GM12865 (cell line): ENCODE measurements at regions not wholly inside any gene's neighbourhood (a gene's known extent, or its start where the extent isn't known, plus 50 kb on each side); places are given as distances from the start of the nearest gene placed in this dataset.

Experiments used
- DNase-seq: peaks from one replicate; pipeline ENCODE4 v3.0.0; 2010; ENCODE audit warnings: low read depth
- H3K4me3 ChIP-seq: 2 replicates; pipeline ENCODE4 v1.5.1; 2011; ENCODE audit warnings: mild to moderate bottlenecking, low read depth, low read length, control low read depth
- TF ChIP-seq, protein P1 (sequence below): IDR thresholded peaks from 2 replicates; pipeline ENCODE4 v1.5.1; 2011; ENCODE audit warnings: low read length, control low read depth, low read depth, inconsistent platforms; ENCODE audit not compliant: insufficient read depth; ENCODE audit errors: missing control alignments

DNA sequence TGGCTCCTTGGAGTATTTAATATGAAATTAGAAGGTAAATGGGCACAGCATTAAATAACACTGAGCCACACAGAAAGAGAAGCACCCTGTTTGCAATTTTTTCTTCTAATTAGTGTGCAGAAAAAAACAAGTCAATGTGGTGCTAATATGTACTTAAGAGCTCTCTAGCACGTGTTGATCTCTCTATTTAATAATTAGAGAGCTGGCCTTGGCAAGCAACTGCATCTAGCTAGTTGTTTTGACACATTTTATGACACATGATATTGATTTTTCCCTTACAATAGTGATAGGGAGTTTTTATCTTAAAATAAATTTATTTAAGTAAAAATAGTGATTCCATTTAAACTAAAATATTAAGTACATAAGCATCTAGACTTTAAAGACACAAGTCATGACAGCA is 54.5 kb upstream of the NUDT12 start:
- no peak for DNase-seq
- no peak overlapping the region for H3K4me3 ChIP-seq
- TF ChIP-seq, protein P1, sequence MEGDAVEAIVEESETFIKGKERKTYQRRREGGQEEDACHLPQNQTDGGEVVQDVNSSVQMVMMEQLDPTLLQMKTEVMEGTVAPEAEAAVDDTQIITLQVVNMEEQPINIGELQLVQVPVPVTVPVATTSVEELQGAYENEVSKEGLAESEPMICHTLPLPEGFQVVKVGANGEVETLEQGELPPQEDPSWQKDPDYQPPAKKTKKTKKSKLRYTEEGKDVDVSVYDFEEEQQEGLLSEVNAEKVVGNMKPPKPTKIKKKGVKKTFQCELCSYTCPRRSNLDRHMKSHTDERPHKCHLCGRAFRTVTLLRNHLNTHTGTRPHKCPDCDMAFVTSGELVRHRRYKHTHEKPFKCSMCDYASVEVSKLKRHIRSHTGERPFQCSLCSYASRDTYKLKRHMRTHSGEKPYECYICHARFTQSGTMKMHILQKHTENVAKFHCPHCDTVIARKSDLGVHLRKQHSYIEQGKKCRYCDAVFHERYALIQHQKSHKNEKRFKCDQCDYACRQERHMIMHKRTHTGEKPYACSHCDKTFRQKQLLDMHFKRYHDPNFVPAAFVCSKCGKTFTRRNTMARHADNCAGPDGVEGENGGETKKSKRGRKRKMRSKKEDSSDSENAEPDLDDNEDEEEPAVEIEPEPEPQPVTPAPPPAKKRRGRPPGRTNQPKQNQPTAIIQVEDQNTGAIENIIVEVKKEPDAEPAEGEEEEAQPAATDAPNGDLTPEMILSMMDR: no peak

DNA sequence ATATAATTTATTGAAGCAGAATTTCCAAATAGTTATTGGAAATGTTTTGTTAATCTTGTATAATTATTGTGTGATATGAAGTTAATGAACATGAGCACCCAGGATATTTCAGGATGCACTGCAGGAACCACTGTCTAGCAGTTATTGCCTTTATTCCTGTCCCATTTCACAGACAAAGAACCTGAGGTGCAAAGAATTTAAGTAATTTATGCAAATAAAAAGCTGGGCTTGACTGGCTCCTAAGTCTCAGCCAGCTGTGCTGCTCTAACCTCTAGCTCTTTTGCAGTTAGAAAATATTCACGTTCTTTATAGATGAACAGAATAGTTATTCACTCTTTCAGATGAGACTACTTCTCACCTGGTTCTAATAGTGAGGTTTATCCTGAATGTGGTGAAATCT is 50.0 kb upstream of the NUDT12 start:
- TF ChIP-seq, protein P1: no peak
- DNase-seq: no peak
- H3K4me3 ChIP-seq: no peak overlapping the region
